HG03025 (cell line): ENCODE measurements at regions not wholly inside any gene's neighbourhood (a gene's known extent, or its start where the extent isn't known, plus 50 kb on each side); places are given as distances from the start of the nearest gene placed in this dataset.

ENCODE experiments used
- ATAC-seq: cut with Tn5 transposase; IDR thresholded peaks from one replicate; pipeline ENCODE4 v1.9.1; 2021; ENCODE audit warnings: mild to moderate bottlenecking, moderate library complexity; ENCODE audit not compliant: unreplicated experiment, low FRiP score

GRCh38 chr7:82567841-82568240, 124.3 kb upstream of the CACNA2D1 start:
- no peak for ATAC-seq

- ATAC-seq: no peak
Measured at GRCh38 chr7:82567356-82567755, 123.8 kb upstream of the CACNA2D1 start.

- ATAC-seq: no peak
Measured at GRCh38 chr7:82566752-82567151, 123.2 kb upstream of the CACNA2D1 start.

DNA sequence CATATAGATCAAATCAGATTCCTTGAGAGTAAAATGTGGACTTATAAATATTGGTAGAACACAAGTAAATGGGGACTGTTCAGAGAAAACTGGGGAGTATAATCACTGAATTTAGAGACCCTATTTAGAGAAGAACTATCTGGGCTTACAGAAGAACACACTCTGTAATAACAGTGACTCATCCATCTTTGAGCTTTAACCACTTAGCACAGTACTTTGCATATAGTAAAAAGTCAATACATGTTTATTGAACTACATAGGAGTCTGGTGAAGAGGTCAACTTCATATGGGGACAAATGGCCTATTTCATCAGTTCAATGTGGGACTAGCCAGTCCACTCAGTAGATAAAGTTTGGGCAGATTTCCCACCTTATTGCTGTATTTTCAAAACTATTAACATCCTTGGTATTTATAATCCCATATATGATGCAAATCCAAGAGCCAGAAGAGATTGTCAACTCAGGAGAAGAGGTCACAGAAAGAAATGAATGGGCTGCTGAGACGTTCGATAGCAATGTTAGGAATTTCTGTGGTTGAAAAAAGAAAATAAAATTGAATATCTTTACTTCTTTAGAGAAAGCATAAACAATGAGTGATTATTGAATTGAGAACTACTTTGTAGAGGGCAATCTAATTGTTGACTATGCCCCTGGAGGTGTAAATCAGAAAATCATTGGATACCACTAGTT, 119.3 kb upstream of the CACNA2D1 start:
- no peak for ATAC-seq

- peak; percentile 82 for ATAC-seq
Measured at GRCh38 chr7:82559193-82559805, 115.7 kb upstream of the CACNA2D1 start.

DNA sequence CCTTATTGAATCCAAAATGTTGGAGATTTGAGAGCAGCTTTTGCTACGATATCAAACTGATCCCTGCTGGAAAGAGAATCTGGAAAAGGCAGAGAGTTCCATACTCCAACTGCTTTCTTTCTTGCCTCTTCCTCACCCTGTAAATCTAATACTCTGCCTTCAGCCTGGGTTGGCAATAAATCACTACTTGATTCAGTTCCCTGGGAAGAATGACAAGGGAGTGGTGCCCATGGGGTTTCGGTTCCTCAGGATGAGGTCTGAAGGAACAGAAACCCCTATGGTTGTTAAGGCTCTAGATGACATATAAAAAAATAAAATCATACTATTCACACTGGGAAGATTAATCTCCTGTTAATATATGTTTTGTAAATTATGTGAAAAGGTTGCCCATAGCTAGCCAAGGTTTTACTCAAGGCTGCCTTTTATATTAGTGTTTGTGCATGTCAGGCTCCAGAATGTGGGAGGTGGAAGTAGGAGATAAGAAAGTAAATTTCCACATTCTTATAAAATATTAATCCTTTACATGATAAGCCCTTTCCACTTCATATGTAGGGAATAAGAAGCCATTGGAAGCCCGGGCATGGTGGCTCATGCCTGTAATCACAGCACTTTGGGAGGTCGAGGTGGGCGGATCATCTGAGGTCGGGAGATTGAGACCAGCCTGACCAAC, 106.2 kb upstream of the CACNA2D1 start:
- ATAC-seq: no peak

DNA sequence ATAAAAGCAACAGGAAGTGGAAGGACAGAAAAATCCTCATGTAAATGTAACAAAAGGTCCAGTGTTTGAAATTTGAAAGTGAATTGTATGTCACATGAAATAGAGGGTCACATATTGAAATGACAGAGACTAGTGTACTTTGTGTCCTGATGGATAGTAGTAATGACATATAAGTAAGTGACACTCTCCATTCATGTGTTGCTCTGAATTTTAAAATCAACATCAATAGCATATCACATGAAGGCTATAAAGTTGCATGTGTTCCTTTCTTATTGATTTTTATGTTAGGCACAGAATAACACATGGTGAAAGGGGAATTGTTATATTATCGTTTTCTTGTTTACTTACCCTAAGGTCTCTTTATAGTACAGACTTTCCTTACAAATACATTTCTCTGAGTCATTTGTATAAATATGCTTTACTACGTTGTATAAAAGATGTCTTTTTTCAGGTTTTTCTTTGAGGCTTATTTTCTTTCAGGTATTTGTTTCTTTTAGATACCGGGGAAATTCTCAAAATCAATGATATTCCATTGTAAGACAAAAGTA, 104.6 kb upstream of the CACNA2D1 start:
- ATAC-seq: no peak

DNA sequence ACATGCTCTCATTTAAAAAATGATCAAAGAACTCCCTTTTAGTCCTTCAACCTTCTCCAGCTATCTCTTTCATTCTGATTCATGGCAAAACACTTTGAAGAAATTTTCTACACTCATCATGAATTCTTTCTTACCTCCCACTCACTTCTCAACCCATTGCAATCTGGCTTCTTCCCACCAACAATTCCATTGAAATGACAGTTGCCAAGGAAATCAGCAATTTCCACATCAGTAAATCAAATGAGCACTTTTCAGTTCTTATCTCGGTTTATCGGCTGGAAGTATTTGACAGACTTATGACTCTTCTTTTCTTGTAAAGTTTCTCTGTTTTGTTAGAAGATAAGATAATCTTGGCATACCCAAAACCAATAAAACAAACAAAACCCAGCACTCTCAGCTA, 99.1 kb upstream of the CACNA2D1 start:
- ATAC-seq: no peak

GRCh38 chr7:82539969-82540368, 96.4 kb upstream of the CACNA2D1 start:
- no peak for ATAC-seq

DNA sequence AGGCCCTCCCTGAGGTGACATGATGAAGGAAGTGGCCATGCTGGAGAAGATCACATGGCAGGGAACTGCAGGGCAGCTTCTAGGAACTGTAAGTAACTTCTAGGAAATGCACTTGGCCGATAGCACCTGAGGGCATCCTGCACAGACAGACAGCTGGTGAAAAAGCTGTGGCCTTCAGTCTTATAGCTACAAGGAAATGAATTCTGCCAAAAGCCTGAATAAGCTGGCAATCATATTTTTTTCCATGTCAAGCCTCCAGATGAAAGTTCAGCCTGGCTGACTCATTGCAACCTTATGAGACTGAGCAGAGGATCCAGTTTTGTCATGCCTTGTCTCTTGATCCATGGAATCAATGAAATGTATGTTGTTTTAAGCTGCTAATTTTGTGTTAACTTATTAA, 91.1 kb upstream of the CACNA2D1 start:
- no peak for ATAC-seq

- ATAC-seq: no peak
Measured at GRCh38 chr7:82530361-82530760, 86.8 kb upstream of the CACNA2D1 start.

- ATAC-seq: no peak
Measured at GRCh38 chr7:82528577-82529310, 85.2 kb upstream of the CACNA2D1 start.

DNA sequence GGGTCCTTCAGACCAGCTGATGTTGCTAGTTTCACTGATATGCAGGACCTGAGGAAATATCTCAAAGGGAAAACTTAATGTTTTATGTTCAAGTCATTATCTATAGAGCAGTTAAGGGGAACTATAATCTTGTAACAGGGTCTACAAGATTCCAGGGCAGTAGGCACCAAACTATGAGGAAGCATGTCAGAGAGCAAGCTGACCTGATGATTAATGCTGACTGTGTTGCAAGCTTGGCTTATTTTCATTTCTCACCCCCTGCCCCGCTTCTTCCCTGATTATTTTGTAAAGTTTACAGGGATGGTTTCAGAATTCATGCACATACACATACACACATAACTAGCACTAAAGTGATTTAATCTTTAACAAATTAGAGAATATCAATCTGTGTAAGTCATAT, 84.3 kb upstream of the CACNA2D1 start:
- ATAC-seq: no peak

DNA sequence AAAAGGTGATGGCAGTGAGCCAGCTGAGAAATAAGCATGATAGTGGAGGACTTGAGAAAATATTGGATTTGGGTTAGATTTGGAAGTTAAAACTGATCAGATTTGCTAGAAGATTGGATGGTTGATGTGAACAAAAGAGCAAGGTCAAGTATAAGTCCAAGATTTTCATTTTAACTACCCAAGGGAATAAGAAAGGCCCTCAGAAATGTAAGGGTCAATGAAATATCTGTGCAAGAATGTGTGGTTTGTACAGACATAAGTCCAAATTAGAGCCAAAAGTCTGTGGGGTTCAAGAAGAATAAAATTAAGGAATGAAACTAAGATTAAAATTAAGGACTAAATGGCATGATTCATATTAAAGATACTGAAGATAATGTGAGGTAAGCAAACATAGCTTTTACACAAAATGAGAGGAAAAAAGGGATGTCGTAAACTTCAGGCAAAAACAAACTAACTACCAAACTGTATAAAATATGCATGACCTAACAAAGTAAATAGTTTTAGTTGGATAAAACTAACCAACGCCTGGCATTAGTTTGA, 78.4 kb upstream of the CACNA2D1 start:
- ATAC-seq: no peak

DNA sequence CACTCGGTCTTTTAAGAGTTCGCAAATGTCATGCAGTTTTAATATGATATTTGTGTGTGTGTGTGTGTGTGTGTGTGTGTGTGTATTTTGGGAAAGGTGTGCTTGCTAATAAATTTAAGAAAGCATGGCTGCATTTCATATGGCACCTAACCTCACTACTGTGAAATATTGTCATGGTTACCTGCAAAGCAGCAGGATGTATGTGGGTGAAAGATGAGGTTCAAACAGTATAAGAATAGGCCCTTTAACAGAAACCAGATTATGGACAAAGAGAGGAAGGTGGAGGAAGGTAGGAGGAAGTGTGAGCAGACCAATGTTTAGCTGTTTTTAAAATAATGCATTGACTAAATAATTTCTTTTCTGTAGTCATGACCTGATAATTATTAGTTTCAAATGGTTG, 73.5 kb upstream of the CACNA2D1 start:
- ATAC-seq: no peak

- ATAC-seq: no peak
Measured at GRCh38 chr7:82511542-82511941, 68.0 kb upstream of the CACNA2D1 start.

DNA sequence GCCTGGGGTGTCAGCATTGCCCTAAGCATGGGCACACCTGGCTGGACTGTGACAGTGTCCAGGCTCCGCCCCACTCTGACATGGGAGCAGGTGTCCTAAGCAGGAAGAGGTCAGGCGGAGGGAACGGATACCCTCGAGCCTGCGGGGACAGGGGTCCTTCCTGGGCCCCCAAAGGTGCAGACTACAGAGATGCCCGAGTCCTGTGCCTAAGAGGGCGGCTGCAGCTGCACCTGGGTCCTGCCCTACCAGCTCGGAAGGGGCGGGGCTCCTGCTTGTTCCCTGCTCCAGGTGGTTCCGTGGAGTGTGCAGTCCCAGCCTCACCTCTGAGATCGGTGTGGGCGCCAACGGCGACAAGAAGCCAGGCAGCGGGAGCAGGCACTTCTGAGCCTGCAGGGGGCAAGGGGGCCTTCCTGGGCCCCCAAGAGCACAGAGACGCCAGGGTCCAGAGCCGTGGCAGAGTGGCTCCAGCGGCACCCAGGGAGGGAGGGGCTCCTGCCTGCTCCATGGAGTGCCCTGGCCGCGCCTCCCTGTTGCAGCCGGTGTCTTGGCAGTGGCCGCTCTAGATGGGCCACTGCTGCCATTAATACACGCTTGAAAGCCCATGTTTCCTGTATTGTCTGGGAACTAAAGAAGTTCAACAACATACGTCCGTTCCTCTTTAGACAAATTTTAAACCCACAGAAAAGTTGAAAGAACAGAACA, 64.5 kb upstream of the CACNA2D1 start:
- no peak for ATAC-seq

DNA sequence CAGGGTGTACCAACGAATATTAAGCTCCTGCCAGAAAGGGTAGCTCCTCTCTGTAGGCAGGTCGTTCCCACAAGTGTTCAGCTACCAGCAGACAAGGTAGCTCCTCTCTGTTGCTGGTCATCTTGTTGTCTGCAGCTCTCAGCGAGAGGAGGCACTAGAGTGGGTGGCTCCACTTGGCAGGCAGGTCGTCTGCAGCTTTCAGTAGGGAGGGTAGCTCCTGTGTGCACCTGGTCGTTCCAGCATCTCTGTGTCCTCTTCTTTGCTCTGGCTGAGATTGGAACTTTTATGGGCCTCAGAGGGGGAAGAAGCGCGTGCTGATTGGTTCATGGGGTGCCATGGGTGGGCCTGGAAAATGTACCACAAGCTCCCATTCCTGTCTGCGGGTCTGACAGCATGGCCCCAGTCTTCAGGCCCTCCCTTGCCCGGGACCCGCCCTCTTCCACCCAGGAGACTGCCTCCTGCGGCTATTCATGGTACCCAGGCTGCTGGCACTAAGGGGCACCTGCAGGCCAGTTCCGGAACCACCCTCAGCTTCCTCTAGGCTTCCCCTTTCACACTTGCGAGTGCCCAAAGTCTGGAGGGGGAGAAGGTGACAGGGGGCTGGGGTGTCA, 63.9 kb upstream of the CACNA2D1 start:
- no peak for ATAC-seq

- ATAC-seq: no peak
Measured at GRCh38 chr7:82506702-82507101, 63.1 kb upstream of the CACNA2D1 start.

DNA sequence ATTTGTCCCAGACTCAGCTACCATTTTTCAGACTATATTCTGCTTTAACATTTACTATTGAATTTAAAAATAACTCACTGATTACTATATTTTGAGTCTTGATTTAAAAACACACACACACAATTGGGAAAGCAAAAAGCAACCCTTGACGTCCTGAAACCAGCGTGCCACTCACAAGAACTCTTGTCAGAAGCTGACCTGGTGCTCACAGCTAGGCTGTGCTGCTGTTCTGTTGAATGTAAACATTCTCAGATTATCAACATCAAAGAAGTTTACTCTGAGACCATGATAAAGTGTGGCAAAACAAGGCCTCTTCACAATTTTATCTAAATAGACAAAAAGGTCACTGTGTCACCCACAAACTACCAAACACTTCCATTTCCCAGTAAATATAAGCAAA, 62.6 kb upstream of the CACNA2D1 start:
- ATAC-seq: no peak
